ENCODE measurements at regions not wholly inside any gene's neighbourhood (a gene's known extent, or its start where the extent isn't known, plus 50 kb on each side); places are given as distances from the start of the nearest gene placed in this dataset.

- no peak for DNase-seq
Observed at GRCh38 chr6:50653253-50653652, 60.1 kb upstream of the TFAP2D start.

DNA sequence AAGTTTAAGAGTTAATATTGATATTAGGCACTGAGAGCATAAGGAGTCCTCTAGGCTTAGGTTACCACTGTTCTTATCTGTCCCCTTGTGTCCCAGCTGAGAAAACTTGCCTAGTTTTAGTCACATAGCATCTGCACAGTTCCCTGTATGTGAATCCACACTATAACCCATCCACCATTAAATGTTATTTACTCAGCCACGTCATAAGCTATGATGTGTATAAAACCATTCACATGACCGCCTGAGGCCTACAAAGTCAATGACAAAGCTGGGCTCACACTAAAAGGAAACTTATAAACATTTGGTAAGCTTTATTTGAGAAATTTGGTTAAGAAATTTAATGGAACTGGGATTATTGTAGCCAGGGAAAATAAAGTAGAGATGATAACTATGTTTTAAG, 59.2 kb upstream of the TFAP2D start:
- no peak for DNase-seq

DNA sequence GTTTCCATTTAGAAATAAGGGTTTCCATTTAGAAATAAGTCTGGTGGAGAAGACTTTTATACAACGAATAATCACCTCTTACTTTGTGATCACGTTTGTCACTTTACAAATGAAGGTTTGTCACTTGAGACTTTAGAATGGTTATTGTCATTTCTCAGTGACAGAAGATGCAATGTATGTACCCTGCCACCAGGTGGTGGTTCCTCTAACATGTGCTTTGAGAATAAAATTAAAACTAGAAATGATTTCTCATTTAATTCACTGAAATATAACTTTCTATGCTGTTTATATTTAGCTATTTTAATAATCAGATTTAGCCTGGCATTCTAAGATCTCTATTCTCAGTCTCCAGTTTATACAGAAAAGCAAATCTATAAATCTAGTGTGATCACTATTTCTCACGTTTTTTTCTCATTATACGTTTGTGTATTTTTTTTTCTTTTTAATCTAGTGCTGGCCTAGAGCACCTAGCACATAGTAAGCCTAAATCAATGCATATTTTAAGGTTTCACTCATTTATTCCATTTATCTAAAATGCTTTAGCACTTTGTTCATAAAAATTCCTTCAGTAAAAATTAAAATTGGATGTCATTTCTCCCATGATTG, 57.4 kb upstream of the TFAP2D start:
- DNase-seq: no peak

DNA sequence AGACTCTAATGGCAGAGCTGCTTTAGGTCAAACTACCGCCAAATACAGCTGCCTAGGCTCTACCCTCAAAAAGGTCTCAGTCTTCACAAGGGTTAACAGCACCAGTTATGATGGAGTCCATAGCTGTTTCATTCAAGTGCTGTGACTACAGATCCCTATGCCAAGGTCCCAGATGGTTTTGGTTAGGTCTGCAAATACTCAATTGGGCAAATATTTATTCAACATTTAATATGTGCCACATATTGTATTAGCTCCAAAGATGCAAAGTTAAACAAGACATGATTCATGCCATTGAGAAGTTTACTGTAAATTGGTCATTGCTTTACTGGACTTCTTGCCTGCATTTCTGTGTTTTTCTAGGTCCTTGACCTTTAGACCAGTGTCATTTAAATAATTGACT, 55.8 kb upstream of the TFAP2D start:
- no peak for DNase-seq

- no peak for DNase-seq
Observed at GRCh38 chr6:50658561-50658960, 54.8 kb upstream of the TFAP2D start.

DNA sequence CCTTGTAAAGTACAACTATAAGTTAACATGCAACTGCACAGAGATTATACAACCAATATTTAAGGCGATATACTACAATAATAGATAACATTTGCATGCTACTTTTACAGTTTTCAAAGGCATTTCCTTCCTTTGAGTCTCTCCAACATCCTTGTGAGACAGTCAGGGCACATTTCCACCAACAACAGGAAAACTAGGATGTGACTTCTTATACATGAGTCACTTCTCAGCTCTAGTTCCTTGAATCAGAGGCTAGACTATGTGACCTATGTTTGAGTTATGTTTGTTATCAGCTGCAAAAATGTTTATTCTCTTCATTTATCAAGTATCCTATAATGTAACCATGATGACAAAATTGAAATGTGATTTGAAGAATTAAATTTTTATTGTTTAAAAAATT, 51.7 kb upstream of the TFAP2D start:
- no peak for DNase-seq
